HG03378 (cell line): ENCODE measurements at regions not wholly inside any gene's neighbourhood (a gene's known extent, or its start where the extent isn't known, plus 50 kb on each side); places are given as distances from the start of the nearest gene placed in this dataset.

Experiments
- ATAC-seq: cut with Tn5 transposase; IDR thresholded peaks from one replicate; pipeline ENCODE4 v1.9.1; 2021; ENCODE audit warnings: mild to moderate bottlenecking, moderate library complexity; ENCODE audit not compliant: unreplicated experiment

- peak; percentile 89 for ATAC-seq
These were observed 126.7 kb downstream of the UNC5CL start for GRCh38 chr6:40912158-40912946.

DNA sequence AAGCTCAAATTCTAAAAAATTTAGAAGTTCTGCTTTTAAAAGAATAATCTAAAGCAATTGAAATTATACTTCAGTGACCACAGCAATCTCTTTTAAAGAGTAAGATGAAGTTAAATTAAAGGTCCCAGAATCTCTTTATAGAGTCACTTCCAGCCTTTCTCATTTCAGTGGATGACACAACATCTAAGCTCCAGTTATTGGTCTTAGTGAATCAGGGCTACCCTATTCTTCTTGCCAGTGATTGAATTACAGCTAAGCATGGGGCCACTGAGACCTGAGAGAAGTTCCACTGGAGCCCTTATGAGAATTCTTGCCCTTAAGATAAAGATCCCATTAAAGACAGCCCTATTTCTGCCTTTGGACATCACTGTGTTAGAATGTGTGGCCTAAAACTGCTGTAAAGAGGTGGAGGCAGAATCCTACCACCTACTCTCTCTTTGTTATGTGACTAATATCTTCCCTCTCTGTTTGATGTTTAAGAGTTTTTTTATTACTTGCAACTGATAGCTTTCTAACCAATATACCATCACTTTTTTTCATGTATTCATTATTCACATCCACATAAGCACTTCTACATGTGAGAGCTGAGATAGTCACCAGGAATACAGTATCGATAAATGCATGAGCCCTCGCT, 128.6 kb downstream of the UNC5CL start:
- ATAC-seq = no peak

DNA sequence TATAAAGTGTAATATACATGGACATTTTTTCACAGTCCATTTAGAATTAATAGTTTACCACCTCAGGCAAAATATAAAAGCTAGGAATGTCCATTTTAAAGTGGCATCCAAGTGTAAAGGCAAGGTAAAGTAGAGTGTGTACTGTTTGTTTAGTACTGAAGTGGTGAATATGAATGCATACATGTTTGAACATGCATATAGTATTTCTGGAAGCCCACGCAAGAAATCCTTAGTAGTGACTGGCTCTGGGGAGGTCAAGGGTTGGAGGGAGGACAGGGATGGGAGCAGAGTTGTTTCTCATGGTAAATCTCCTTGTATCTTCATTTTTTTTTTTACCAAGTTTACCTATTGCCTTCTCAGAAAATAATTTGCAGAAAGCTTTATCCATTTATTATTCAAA, 129.2 kb downstream of the UNC5CL start:
- no peak for ATAC-seq

DNA sequence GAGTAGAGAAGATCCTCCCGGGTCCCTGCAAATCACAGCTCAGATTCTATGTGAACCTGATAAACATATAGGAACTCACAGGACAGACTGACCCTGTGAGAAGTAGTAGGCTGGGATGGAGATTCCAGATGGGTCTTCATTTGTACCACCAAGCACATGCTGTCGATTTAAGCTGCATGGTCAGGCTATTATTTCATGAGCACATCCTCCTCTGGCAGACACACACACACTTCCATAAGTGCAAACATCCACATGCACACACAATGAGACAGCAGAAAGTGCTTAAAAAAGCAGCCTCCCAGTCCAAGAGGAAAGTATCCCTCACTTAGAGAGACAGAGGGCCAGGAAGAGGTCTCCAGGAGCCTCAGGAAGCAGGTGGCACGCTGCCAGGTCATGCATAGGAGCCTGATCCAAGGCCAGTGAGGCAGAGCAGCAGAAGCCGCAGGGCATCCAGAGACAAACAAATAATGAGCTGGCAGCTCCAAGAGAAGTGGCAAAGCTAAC, 131.8 kb downstream of the UNC5CL start:
- ATAC-seq = no peak

DNA sequence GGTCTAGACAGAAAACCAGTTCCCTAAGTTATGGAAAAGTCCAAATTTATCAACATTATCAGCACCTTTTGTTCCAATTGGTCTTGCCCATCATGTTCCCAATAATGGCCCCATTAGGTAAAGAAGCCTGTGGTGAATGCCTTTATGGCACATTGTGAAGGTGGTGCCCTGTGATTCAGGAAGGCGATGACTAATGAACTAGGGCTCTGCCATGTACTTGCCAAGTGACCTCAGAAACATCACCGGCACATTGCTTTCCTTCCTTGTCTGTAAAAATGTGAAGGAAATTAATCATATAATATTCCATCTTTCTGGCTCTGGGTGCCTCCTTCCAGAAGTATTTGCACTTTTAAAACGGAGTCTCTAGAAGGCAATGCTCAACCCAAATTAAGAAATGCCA, 132.3 kb downstream of the UNC5CL start:
- no peak for ATAC-seq

DNA sequence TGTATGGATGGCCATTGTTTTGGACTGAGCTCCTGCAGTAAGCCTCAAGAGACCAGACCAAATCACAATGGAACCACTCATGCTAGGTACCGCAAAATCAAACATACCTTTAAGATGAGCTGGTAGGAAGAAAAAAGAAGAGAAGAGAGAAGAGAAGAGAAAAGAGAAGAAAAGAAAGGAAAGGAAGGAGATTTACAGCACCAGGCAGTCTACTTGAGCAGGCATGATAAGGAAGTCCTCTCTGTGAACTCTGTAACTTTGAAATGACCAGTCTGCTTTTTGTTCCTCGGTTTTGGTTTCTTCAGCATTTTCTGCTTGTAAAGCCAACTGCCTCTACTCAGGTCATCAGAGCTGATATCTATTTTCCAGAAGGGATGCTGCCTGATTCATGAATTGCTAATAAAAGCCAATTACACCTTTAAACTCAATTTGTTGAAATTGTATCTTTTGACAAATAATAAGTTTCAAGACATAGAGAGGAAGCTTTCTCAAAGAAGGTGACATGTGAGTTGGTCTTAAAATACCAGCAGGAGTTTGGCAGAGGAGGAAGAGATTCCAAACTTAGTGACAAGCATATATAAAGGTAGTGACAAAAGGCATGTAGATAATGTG, 134.3 kb downstream of the UNC5CL start:
- ATAC-seq = no peak

DNA sequence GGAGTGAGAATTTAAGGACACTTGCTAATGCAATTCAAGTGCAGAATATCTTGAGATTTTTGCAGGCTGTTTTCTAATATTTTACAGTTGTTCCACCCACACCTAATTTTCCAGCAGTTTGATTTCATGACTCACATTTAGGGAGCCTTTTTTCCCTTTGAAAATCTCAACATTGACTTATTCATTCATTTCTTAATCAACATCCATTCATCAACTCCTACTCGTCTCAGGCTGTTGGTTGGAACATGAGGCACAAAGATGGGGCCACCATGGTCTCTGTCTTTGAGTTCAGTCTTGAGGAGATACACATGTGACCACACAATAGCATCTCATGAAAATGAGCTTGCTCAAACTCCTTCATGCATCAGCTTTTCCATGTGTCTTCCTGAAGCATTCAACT, 135.6 kb downstream of the UNC5CL start:
- ATAC-seq = no peak

GRCh38 chr6:40901322-40902055, 137.5 kb downstream of the UNC5CL start:
- ATAC-seq = no peak

DNA sequence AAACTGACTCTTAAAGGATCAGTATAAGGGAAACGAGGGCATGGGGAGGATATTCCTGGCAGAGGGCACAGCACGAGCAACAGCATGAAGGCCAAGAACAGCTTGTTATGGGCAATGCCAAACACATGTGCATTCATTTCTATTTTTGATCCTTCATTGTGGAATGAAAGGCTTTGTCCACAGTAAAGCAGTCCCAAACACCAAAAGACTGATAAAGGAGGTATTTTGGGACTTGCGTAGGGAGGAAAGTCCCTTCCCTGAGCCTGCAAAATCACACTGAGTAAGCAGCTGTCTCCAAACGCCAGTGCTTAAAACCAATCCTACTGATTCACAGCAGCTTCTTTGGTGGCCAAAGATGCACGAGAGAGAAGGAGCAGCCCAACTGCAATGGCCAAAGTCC, 138.2 kb downstream of the UNC5CL start:
- ATAC-seq = no peak

DNA sequence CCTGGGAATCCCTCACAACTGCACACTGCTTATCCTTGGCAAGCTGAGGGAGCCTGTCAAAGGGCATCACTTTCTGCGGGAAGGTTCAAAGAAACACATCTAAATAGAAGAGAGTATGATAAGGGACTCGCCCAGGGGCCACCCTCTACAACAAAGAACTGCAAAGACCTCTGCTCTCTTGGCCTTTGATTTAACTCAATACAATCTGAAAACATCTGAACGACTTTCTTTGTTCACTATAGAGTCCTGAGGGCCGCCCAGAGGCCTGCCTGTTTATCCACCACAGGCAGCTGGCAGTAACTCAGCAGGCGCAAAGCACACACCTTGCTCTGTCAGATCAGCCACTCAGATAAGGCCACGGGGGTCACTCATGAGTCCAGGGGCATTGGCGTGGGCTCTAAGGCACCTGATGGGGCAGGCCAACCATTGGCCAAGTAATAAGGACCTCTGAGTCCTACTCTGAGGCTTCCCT, 139.3 kb downstream of the UNC5CL start:
- no peak for ATAC-seq

DNA sequence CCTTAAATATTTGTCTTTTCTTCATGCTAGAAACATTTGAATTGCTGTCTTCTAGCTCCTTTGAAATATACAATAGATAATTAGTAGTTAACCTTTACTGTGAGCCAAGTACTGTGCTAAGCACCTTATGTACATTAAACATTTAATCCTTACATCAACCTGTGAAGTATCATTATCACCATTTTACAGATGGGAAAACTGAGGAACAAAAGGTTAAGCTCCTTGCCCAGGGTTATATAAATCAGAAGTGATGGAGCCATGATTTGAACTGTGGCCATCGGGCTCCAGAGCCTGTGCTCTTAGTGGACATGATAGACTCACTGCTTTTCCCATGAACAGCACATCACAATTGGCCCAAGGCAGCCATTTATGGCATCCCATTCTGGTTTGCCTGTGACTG, 140.9 kb downstream of the UNC5CL start:
- no peak for ATAC-seq

DNA sequence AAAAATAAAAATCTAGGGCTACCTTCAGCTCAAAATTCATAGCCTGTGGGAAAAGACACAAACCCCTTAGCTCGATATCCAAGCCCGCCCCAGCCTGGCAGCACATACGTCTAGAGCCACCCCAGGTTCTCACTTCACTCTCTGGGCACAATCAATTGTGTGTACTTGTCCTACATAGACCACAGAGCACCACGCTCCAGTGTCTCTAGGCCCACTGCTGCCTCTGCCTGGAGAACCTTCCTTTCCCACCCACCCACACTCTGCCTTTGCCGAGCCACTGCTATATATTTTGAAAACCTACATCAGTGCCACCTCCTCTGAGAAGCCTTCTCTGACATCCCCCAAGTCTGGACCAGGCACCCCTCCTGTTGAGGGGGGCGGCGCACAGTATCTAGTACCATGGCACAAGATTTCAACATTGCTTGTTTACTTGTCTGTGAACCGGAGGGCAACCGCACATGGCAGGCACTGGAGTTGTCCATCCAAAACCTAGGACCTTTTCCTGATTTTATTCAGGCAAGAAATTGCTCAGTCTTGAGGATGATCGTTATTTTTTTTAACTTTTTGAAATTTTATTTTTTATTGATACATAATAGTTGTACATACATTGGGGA, 141.5 kb downstream of the UNC5CL start:
- ATAC-seq = no peak

DNA sequence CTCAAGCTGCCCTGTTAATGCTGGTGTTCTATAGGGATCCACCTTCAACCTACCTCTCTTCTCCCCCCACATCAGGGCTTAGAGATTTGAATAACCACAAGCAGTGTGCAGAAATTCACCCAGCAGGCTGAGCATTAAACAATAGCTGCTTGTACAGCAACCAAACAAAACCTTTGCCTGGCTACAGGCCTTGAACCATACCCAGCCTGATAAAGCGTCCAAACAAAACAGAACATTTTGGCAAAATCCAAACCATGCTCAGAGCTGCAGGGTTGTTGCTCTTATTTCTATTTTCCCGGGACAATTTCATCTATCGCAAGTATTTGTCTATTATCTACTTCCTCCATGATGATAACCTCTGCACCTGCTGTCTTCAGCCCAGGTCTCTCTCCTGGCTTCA, 142.3 kb downstream of the UNC5CL start:
- ATAC-seq = no peak

DNA sequence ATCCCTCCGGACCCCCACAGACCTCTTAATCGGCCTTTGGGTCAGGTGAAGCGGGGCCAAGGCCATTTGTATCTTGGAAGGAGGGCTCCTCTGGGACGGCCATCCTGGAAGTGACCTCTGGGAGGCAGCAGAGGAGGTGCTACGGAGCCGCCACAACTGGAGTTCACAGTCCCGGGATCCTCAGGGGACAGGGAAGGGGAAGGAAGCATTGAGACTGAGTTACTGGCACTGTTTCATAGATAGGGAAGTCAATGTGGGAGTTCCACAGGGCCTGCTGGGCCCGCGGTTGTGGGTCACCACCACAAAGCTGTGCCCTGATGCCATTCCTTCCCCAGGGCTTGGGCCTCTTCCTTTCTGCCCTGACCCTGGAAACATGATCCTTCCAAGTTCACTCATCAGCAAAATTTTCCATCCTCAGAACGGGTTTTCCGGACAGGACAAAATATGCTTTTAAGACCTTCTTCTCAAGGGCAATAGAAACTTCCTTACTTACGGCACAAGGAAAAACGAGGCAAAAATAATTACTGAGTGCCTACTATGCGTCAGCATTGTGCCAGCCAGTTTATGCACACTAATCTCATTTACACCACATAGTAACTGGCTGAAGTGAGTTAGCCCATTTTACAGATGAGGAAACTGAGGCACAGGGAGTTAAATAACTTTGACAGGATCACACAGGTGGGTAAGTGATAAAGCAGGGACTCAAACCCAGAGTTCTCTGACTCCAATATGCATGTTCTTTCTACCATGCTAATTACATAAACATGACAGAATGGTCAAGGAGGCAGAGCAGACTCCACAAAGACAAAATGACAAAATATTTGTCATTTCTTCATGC, 143.8 kb downstream of the UNC5CL start:
- ATAC-seq = no peak

GRCh38 chr6:40893021-40893420, 146.0 kb downstream of the UNC5CL start:
- no peak for ATAC-seq

GRCh38 chr6:40892223-40892622, 146.8 kb downstream of the UNC5CL start:
- ATAC-seq = no peak

- ATAC-seq = no peak
These were observed 147.3 kb downstream of the UNC5CL start for GRCh38 chr6:40891686-40892085.

GRCh38 chr6:40891131-40891530, 147.9 kb downstream of the UNC5CL start:
- ATAC-seq = no peak

DNA sequence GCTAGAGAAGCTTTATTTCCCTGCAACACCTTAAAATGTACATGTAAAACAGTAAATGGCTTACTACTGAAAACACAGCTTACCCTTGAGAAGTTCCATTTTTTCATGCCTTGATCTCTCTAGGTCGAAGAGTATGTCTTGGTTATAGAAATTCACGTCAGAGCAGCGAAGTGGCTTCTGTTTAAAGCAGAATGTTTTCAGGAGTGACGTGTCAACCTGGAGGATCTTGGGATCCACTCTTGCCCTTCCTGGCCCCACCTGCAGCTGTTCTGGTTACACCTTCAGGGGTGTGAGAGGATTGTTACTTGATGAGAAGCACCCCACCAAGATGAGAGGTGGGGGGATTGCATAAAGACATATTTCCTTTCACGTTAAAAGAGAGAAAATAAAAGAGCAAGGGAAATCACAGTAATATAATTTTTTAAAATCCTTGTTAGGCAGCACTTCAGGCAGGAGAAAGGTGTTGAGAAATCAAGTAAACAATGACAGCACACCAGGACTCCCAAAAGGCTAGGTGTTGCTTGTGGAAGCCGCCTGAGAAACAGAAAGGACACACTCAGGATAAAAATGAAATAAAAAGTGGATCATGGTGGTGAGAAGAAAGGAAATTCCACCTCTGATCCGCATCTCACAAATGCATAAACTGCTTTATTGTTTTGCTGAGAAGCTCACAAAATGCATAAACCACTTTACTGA, 149.7 kb downstream of the UNC5CL start:
- ATAC-seq = no peak
